GM12872 (cell line): ENCODE measurements at regions not wholly inside any gene's neighbourhood (a gene's known extent, or its start where the extent isn't known, plus 50 kb on each side); places are given as distances from the start of the nearest gene placed in this dataset.

ENCODE experiments used
- CTCF ChIP-seq: IDR thresholded peaks from 3 replicates; pipeline ENCODE4 v1.5.1; 2011; ENCODE audit warnings: low read depth, mild to moderate bottlenecking, low read length, moderate library complexity; ENCODE audit not compliant: insufficient read depth

DNA sequence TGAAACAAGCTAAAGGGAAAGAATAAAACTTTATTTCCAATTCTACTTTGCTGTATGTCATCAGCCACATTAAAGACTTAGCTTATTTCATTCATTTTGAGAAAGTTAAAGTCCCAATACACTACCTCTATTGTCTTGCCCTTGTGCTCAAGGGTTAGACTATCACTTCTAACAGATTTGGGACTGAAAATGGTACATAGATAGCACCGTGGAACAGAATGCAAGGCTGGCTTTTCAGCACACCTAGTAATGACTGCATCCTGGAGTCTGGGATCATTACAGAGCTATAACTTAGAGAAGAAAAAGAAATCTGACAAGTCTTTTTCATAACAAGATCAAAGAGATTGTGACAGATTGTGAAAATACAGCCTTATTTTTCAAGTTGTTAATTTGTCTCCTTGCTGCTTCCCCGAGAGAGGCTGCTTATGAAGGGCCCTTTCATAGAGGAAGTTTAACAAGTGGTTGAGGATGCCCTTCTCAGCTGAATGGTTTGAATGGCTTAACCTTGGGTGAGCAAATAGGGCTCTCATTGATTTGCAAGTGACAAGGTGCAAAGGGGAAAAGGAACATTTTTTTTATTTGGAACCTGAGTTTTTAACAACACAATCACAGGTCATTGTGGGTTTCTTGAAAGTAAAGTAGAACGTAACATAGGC is 371.8 kb downstream of the EPHA4 start:
- no peak for TF ChIP-seq CTCF

- no peak for TF ChIP-seq CTCF
Measured at GRCh38 chr2:221202431-221202830, 369.7 kb downstream of the EPHA4 start.

GRCh38 chr2:221203125-221203524 is 369.0 kb downstream of the EPHA4 start:
- no peak for TF ChIP-seq CTCF

- no peak for TF ChIP-seq CTCF
Measured at GRCh38 chr2:221203856-221204255, 368.2 kb downstream of the EPHA4 start.

DNA sequence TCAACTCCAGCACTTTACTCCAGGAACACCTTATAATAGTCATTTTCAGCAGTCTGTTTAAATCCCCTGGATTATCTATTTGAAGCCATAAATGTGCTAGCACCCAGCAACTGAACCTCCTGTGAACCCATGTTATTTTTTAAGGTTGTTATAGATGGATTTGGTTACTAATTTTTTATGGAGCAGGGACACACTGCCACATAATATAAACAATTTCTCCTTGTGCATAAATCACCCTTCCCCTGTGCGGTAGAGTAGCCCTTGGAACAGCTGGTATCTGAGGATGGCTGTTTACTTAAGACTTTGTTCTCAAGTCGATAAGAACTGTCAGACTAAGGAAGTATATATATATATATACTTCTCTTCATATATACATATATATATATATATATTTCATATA is 367.4 kb downstream of the EPHA4 start:
- TF ChIP-seq CTCF = no peak

GRCh38 chr2:221205103-221205673 is 366.9 kb downstream of the EPHA4 start:
- TF ChIP-seq CTCF = no peak

- TF ChIP-seq CTCF = no peak
Measured at GRCh38 chr2:221210686-221211085, 361.4 kb downstream of the EPHA4 start.
